ENCODE measurements at regions not wholly inside any gene's neighbourhood (a gene's known extent, or its start where the extent isn't known, plus 50 kb on each side); places are given as distances from the start of the nearest gene placed in this dataset.

- Histone ChIP-seq H3K4ac (ENCODE audit: low read depth, low read length) (no peak overlapping the region), H3K23me2 (ENCODE audit: insufficient read length, low read depth, low read length, poor library complexity, severe bottlenecking) (no peaks in the 10 kb centered on the region), H3K4me2 (ENCODE audit: insufficient read depth, insufficient read length, low read length) (no peak overlapping the region), H2BK12ac (ENCODE audit: insufficient read length, low read depth, low read length) (no peak overlapping the region), H4K20me1 (ENCODE audit: control insufficient read depth, insufficient read depth, insufficient read length) (no peaks in the 10 kb centered on the region), H3K27me3 (ENCODE audit: insufficient read depth, low read length) (no peaks in the 10 kb centered on the region), H2BK5ac (ENCODE audit: insufficient read length, low read length) (no peak overlapping the region), H3K79me2 (ENCODE audit: insufficient read depth, low read length) (no peaks in the 10 kb centered on the region), H2AK5ac (ENCODE audit: insufficient read length, low read length) (no peak overlapping the region), H4K5ac (ENCODE audit: insufficient read length, low read depth, low read length) (no peak overlapping the region), H3K79me1 (ENCODE audit: insufficient read depth, low read depth, low read length, poor library complexity, severe bottlenecking) (no peaks in the 10 kb centered on the region), H2BK120ac (ENCODE audit: low read depth, low read length, poor library complexity, severe bottlenecking) (no peak overlapping the region), H3K27ac (ENCODE audit: insufficient read length, low read depth, low read length) (no peak overlapping the region), H4K8ac (replicated peaks; ENCODE audit: insufficient read length, low read depth, low read length) (no peak overlapping the region), H3K56ac (ENCODE audit: insufficient read length, low read depth, low read length) (no peak overlapping the region), H2BK15ac (ENCODE audit: low read depth, low read length) (no peak overlapping the region), H3K4me1 (ENCODE audit: insufficient read depth, low read length) (peaks cover under 1% of the 10 kb centered on the region; the same call in 1 of the 2 replicates), H3T11ph (ENCODE audit: low read length) (no peak overlapping the region), H2AFZ (ENCODE audit: low read length) (no peak overlapping the region), H4K91ac (ENCODE audit: insufficient read length, low read depth, low read length) (no peak overlapping the region), H3K23ac (ENCODE audit: insufficient read length, low read depth, low read length) (no peak overlapping the region), H3K9ac (ENCODE audit: extremely low read depth, insufficient read length, low read length) (no peak overlapping the region), H2BK20ac (ENCODE audit: low read depth, low read length, poor library complexity, severe bottlenecking) (no peak overlapping the region), H3K14ac (ENCODE audit: insufficient read depth, low read length) (no peak overlapping the region), H3K18ac (ENCODE audit: insufficient read length, low read depth, low read length) (no peak overlapping the region), H3K9me3 (ENCODE audit: control insufficient read depth, low read depth, low read length) (no peaks in the 10 kb centered on the region)
- no CpG with 5 or more reads among the region's 7 CpGs for WGBS (ENCODE audit: extremely low coverage, insufficient read length, low lambda C conversion rate)
- no peak for DNase-seq
- Mint-ChIP-seq H3K36me3 (ENCODE audit: insufficient read depth in 1 of 3, low read depth in 3 of 3) (no peaks in the 10 kb centered on the region), H3K9me3 (no peaks in the 10 kb centered on the region), H3K4me1 (peaks cover under 1 to 3% of the 10 kb centered on the region in 2 experiments), H3K27ac (no peak overlapping the region; a peak in 1 of 7 replicates), H3K4me3 (no peak overlapping the region), H3K27me3 (ENCODE audit: low read depth) (no peaks in the 10 kb centered on the region; the same call in 1 of the 2 replicates)
- TF ChIP-seq CTCF (conservative IDR thresholded peaks at IDR 0.05), result no peak
Observed at GRCh38 chr16:81175325-81175891, 63.1 kb upstream of the BCO1 start.

Measured in H9 (cell line).